ENCODE measurements at regions not wholly inside any gene's neighbourhood (a gene's known extent, or its start where the extent isn't known, plus 50 kb on each side); places are given as distances from the start of the nearest gene placed in this dataset.
"Not testable (repeated sequence)": the region's sequence is repeated elsewhere in the genome, so short reads cannot be mapped to it uniquely, and the experiment has no call there.

- H3K4me3 ChIP-seq (ENCODE audit: low read depth, low read length) = not testable (repeated sequence)
Measured at GRCh38 chr15:19995296-19995695, 546.3 kb downstream of the GOLGA6L6 start.

GRCh38 chr15:19992428-19992827, 549.2 kb downstream of the GOLGA6L6 start:
- no peak for TF ChIP-seq CTCF (IDR thresholded peaks at IDR 0.05; ENCODE audit: borderline replicate concordance, insufficient read depth, low read depth, low read length)
- no peak overlapping the region for H3K4me3 ChIP-seq (ENCODE audit: low read depth, low read length)

- H3K4me3 ChIP-seq (ENCODE audit: low read depth, low read length) = no peak overlapping the region
- no peak for TF ChIP-seq CTCF (IDR thresholded peaks at IDR 0.05; ENCODE audit: borderline replicate concordance, insufficient read depth, low read depth, low read length)
Measured at GRCh38 chr15:19988094-19988660, 553.4 kb downstream of the GOLGA6L6 start.

- TF ChIP-seq CTCF (IDR thresholded peaks at IDR 0.05; ENCODE audit: borderline replicate concordance, insufficient read depth, low read depth, low read length) = no peak
Measured at GRCh38 chr15:19987389-19988048, 554.1 kb downstream of the GOLGA6L6 start.

GRCh38 chr15:19984101-19984500, 557.5 kb downstream of the GOLGA6L6 start:
- TF ChIP-seq CTCF (IDR thresholded peaks at IDR 0.05; ENCODE audit: borderline replicate concordance, insufficient read depth, low read depth, low read length) = no peak
- no peak overlapping the region for H3K4me3 ChIP-seq (ENCODE audit: low read depth, low read length)

More at GRCh38 chr15:19987389-19988048, 554.1 kb downstream of the GOLGA6L6 start:
- no peak overlapping the region for H3K4me3 ChIP-seq (ENCODE audit: low read depth, low read length)

GRCh38 chr15:19974998-19975397, 566.6 kb downstream of the GOLGA6L6 start:
- TF ChIP-seq CTCF (IDR thresholded peaks at IDR 0.05; ENCODE audit: borderline replicate concordance, insufficient read depth, low read depth, low read length) = no peak
- no peak overlapping the region for H3K4me3 ChIP-seq (ENCODE audit: low read depth, low read length)

GRCh38 chr15:19973718-19974117, 567.9 kb downstream of the GOLGA6L6 start:
- TF ChIP-seq CTCF (IDR thresholded peaks at IDR 0.05; ENCODE audit: borderline replicate concordance, insufficient read depth, low read depth, low read length) = no peak
- no peak overlapping the region for H3K4me3 ChIP-seq (ENCODE audit: low read depth, low read length)

- H3K4me3 ChIP-seq (ENCODE audit: low read depth, low read length) = not testable (repeated sequence)
Measured at GRCh38 chr15:19972582-19972981, 569.0 kb downstream of the GOLGA6L6 start.

GRCh38 chr15:19965574-19965973, 576.0 kb downstream of the GOLGA6L6 start:
- not testable (repeated sequence) for H3K4me3 ChIP-seq (ENCODE audit: low read depth, low read length)

- H3K4me3 ChIP-seq (ENCODE audit: low read depth, low read length) = not testable (repeated sequence)
Measured at GRCh38 chr15:19964480-19964879, 577.1 kb downstream of the GOLGA6L6 start.
